ENCODE measurements at regions not wholly inside any gene's neighbourhood (a gene's known extent, or its start where the extent isn't known, plus 50 kb on each side); places are given as distances from the start of the nearest gene placed in this dataset.

- FAIRE-seq (no peak), DNase-seq (ENCODE audit: insufficient read length, low spot score) (no peak)
- TF ChIP-seq, protein P1, sequence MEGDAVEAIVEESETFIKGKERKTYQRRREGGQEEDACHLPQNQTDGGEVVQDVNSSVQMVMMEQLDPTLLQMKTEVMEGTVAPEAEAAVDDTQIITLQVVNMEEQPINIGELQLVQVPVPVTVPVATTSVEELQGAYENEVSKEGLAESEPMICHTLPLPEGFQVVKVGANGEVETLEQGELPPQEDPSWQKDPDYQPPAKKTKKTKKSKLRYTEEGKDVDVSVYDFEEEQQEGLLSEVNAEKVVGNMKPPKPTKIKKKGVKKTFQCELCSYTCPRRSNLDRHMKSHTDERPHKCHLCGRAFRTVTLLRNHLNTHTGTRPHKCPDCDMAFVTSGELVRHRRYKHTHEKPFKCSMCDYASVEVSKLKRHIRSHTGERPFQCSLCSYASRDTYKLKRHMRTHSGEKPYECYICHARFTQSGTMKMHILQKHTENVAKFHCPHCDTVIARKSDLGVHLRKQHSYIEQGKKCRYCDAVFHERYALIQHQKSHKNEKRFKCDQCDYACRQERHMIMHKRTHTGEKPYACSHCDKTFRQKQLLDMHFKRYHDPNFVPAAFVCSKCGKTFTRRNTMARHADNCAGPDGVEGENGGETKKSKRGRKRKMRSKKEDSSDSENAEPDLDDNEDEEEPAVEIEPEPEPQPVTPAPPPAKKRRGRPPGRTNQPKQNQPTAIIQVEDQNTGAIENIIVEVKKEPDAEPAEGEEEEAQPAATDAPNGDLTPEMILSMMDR (IDR thresholded peaks at IDR 0.05; ENCODE audit: insufficient read depth, missing control alignments) = no peak
Measured at GRCh38 chr15:39499042-39499441, 81.8 kb upstream of the THBS1 start.

GRCh38 chr15:39499681-39500080 is 81.2 kb upstream of the THBS1 start:
- TF ChIP-seq, protein P1 (IDR thresholded peaks at IDR 0.05; ENCODE audit: insufficient read depth, missing control alignments) = no peak
- DNase-seq (ENCODE audit: insufficient read length, low spot score) (no peak), FAIRE-seq (no peak)

- FAIRE-seq (no peak), DNase-seq (ENCODE audit: insufficient read length, low spot score) (no peak)
- TF ChIP-seq, protein P1 (IDR thresholded peaks at IDR 0.05; ENCODE audit: insufficient read depth, missing control alignments) = no peak
Measured at GRCh38 chr15:39501366-39502081, 79.4 kb upstream of the THBS1 start.

GRCh38 chr15:39502082-39502447 is 78.8 kb upstream of the THBS1 start:
- FAIRE-seq = no peak
- DNase-seq (ENCODE audit: insufficient read length, low spot score) = no peak
- TF ChIP-seq, protein P1 (IDR thresholded peaks at IDR 0.05; ENCODE audit: insufficient read depth, missing control alignments) = no peak

- no peak for FAIRE-seq
- no peak for DNase-seq (ENCODE audit: insufficient read length, low spot score)
- TF ChIP-seq, protein P1 (IDR thresholded peaks at IDR 0.05; ENCODE audit: insufficient read depth, missing control alignments) = no peak
Measured at GRCh38 chr15:39502611-39503195, 78.2 kb upstream of the THBS1 start.

- TF ChIP-seq, protein P1 (IDR thresholded peaks at IDR 0.05; ENCODE audit: insufficient read depth, missing control alignments) = no peak
- FAIRE-seq (no peak), DNase-seq (ENCODE audit: insufficient read length, low spot score) (no peak)
Measured at GRCh38 chr15:39503526-39503925, 77.4 kb upstream of the THBS1 start.

GRCh38 chr15:39504808-39505207 is 76.1 kb upstream of the THBS1 start:
- no peak for FAIRE-seq
- TF ChIP-seq, protein P1 (IDR thresholded peaks at IDR 0.05; ENCODE audit: insufficient read depth, missing control alignments) = no peak
- DNase-seq (ENCODE audit: insufficient read length, low spot score) = no peak

All from D721Med (cell line).